ENCODE measurements at regions not wholly inside any gene's neighbourhood (a gene's known extent, or its start where the extent isn't known, plus 50 kb on each side); places are given as distances from the start of the nearest gene placed in this dataset.

GRCh38 chr7:33730958-33731357 lies 174.4 kb upstream of the BMPER start:
- no peak for TF ChIP-seq SP1 (IDR thresholded peaks at IDR 0.05; ENCODE audit: low read depth)
- no peak for TF ChIP-seq JUND (IDR thresholded peaks at IDR 0.05)
- no peak for TF ChIP-seq REST (IDR thresholded peaks at IDR 0.05; ENCODE audit: low read depth)
- TF ChIP-seq TCF7L2 (IDR thresholded peaks at IDR 0.05; ENCODE audit: borderline replicate concordance, extremely low read depth, insufficient read depth, insufficient read length), result no peak
- TF ChIP-seq EGR1 (IDR thresholded peaks at IDR 0.05; ENCODE audit: low read depth), result no peak
- TF ChIP-seq SIN3A (IDR thresholded peaks at IDR 0.05; ENCODE audit: low read depth), result no peak
- no peak for TF ChIP-seq EZH2phosphoT487 (IDR thresholded peaks at IDR 0.05; ENCODE audit: borderline replicate concordance)
- no peak for TF ChIP-seq ZFX (IDR thresholded peaks at IDR 0.05)
- no peak for TF ChIP-seq EZH2 (IDR thresholded peaks at IDR 0.05)
- no peak for TF ChIP-seq ZNF274 (IDR thresholded peaks at IDR 0.05; ENCODE audit: low read depth, low read length)
- no peak for TF ChIP-seq CBX3 (IDR thresholded peaks at IDR 0.05; ENCODE audit: low read depth)
- no peak for TF ChIP-seq FOSL1 (IDR thresholded peaks at IDR 0.05; ENCODE audit: low read depth)
- no peak for TF ChIP-seq YY1 (IDR thresholded peaks at IDR 0.05; ENCODE audit: extremely low read depth, insufficient replicate concordance, low read depth, low read length)
- TF ChIP-seq ATF3 (IDR thresholded peaks at IDR 0.05), result no peak
- no peak for TF ChIP-seq SRF (IDR thresholded peaks at IDR 0.05; ENCODE audit: low read depth)
- TF ChIP-seq ZBTB33 (IDR thresholded peaks at IDR 0.05; ENCODE audit: extremely low read depth, insufficient replicate concordance, low read length), result no peak
- TF ChIP-seq POLR2A (IDR thresholded peaks at IDR 0.05; ENCODE audit: borderline replicate concordance, extremely low read depth, insufficient read depth, insufficient read length), result no peak
- no peak for TF ChIP-seq ELF1 (IDR thresholded peaks at IDR 0.05; ENCODE audit: borderline replicate concordance, low read depth)
- TF ChIP-seq POLR2AphosphoS5 (IDR thresholded peaks at IDR 0.05; ENCODE audit: low read depth, low read length), result no peak
- no peak for TF ChIP-seq CTCF (IDR thresholded peaks at IDR 0.05 in 2 of 3, conservative IDR thresholded peaks at IDR 0.05 in 1 of 3; ENCODE audit: borderline replicate concordance in 1 of 3, insufficient read depth in 1 of 3, low read depth in 2 of 3, low read length in 2 of 3)
- no peak overlapping the region for H3K27ac ChIP-seq (ENCODE audit: low read depth, low read length)
- no peaks in the 10 kb centered on the region for H3K36me3 ChIP-seq (ENCODE audit: control insufficient read depth in 1 of 2, insufficient read depth in 2 of 2, low read length in 2 of 2)
- H2AFZ ChIP-seq (ENCODE audit: low read depth, low read length, poor library complexity, severe bottlenecking), result no peak overlapping the region
- ATAC-seq (no peak), DNase-seq (ENCODE audit: low read depth, low spot score) (no peak)
- H3K9me3 ChIP-seq (ENCODE audit: control insufficient read depth in 1 of 2, insufficient read depth in 1 of 2, low read depth in 1 of 2, low read length in 2 of 2), result no peaks in the 10 kb centered on the region
- ChIA-PET CTCF (no interaction called here), RAD21 (ENCODE audit: low non-redundant PET in 1 of 2, low total read pairs in 2 of 2, uncharacterized antibody in 2 of 2, unreplicated experiment in 2 of 2) (no interaction called here), POLR2A (no interaction called here)
- no peaks in the 10 kb centered on the region for H3K27me3 ChIP-seq (ENCODE audit: insufficient read depth, low read length)
- BruUV-seq (replicated peaks), result no TSS peak
- H3K4me1 ChIP-seq (ENCODE audit: control insufficient read depth in 1 of 2, insufficient read depth in 2 of 2, low read length in 2 of 2), result no peaks in the 10 kb centered on the region
- H3K4me2 ChIP-seq (ENCODE audit: low read length), result no peak overlapping the region
- H3K9me2 ChIP-seq (ENCODE audit: insufficient read depth), result no peaks in the 10 kb centered on the region
- no peak overlapping the region for H3K9ac ChIP-seq (ENCODE audit: low read length)
- intact Hi-C loops (cut with micrococcal nuclease), result no loop called here
- no peak overlapping the region for H3K4me3 ChIP-seq (replicated peaks in 1 of 2; ENCODE audit: low read depth in 1 of 2, low read length in 2 of 2)
- no peaks in the 10 kb centered on the region for H3K79me2 ChIP-seq (ENCODE audit: insufficient read depth, low read length)
- no peaks in the 10 kb centered on the region for H4K20me1 ChIP-seq (ENCODE audit: insufficient read depth)

Data from HCT116 (cell line).